Activated CD8-positive, alpha-beta memory T cell treated with anti-CD3 and anti-CD28 coated beads for 36 hours (primary cell): ENCODE measurements at regions not wholly inside any gene's neighbourhood (a gene's known extent, or its start where the extent isn't known, plus 50 kb on each side); places are given as distances from the start of the nearest gene placed in this dataset.

Source experiments
- CTCF ChIA-PET: fragments of 350-600 bp; sonication (Branson Sonifier 250); formaldehyde crosslinking; loops from one replicate; lab custom pipeline; 2021; ENCODE audit warnings: antibody characterized with exemption; lab: Charles Lee
- POLR2A ChIA-PET: fragments of 350-600 bp; sonication (Branson Sonifier 250); formaldehyde crosslinking; loops from one replicate; lab custom pipeline; 2021; ENCODE audit warnings: antibody characterized with exemption; lab: Charles Lee

DNA sequence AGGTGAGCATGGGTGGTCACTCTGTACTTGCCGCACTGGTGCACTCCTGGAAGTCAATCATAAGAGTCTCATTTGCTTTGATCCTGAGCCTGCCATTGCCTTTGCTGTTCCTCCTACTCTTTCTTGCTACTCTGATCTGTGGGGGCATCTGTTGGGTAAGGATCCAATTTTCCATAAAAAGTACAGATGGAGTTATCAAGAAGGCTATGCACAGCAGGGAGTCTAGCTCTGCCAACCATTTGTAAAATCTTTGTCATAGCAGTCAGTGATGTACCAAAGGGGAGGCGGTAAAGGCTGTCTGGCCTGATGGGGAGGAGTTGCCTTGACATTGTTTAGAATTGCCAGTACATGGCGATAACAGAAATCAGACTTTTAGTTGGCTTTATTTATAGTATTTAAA is 109.0 kb upstream of the PLPPR1 start:
- CTCF ChIA-PET = no interaction called here
- POLR2A ChIA-PET = no interaction called here

DNA sequence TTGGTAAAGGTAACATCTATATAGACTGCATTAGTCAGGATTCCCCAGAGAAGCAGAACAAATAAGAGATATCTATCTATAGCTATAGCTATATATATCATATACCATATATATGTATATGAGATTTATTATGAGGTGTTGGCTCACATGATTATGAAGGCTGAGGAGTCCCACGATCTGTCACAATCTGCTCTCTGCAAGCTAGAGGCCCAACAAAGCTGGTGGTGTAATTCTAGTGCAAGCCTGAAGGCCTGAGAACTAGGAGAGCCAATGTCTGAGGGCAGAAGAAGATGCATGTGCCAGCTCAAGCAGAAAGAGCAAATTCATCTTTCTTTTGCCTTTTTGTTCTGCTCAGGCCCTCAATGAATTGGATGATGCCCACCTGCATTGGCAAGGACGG is 102.2 kb upstream of the PLPPR1 start:
- ChIA-PET POLR2A (no interaction called here), CTCF (no interaction called here)

GRCh38 chr9:100927763-100928162 is 100.8 kb upstream of the PLPPR1 start:
- ChIA-PET POLR2A (no interaction called here), CTCF (no interaction called here)

GRCh38 chr9:100933656-100934055 is 94.9 kb upstream of the PLPPR1 start:
- ChIA-PET POLR2A (no interaction called here), CTCF (no interaction called here)

GRCh38 chr9:100937382-100937781 is 91.1 kb upstream of the PLPPR1 start:
- CTCF ChIA-PET = no interaction called here

GRCh38 chr9:100938507-100938906 is 90.0 kb upstream of the PLPPR1 start:
- ChIA-PET CTCF (no interaction called here), POLR2A (no interaction called here)

More at GRCh38 chr9:100937382-100937781, 91.1 kb upstream of the PLPPR1 start:
- POLR2A ChIA-PET = no interaction called here

DNA sequence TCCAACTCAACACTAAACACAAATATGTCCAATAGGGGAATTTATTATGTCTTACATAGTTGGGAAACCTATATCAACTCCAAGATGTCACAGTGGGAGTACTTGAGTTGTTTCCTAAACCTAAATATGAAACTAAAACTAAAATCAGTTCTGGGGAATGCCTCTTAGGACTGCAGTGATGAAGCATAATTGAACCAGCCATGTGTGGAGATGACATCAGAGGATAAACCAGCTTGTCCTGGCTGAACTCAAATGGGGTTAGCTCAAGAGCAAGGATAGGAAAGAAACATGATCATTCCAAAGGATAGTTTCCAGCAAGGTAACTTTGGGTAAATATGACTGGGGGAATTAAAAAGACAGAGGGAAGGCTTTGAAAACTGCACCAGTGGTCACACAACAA is 88.9 kb upstream of the PLPPR1 start:
- CTCF ChIA-PET = no interaction called here

DNA sequence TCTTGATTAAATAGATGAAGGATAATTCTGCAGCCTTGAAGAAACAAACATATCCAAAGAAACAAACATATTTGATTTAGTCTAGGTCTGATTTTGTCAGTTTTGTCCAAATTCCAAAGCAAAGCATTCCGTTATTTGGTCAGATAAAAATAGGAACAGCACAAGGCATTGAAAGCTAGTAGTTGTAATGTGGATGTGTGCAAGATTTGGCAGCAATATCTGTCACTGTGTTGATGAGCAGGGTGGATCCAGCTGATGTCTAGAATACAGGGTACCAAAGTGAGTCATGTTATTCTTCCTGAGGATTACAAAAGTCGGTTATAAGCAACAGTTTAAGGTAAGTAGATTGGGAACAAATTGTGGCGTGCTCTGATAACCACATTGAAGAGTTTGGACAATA is 69.3 kb upstream of the PLPPR1 start:
- POLR2A ChIA-PET = no interaction called here
- CTCF ChIA-PET = no interaction called here

More for the DNA sequence above, 88.9 kb upstream of the PLPPR1 start:
- POLR2A ChIA-PET = no interaction called here
